PC-3 (cell line): ENCODE measurements at regions not wholly inside any gene's neighbourhood (a gene's known extent, or its start where the extent isn't known, plus 50 kb on each side); places are given as distances from the start of the nearest gene placed in this dataset.

Source experiments
- ATAC-seq: fragments of 200-7000 bp; cut with Tn5 transposase; 2 replicates; pipeline ENCODE4 v1.9.1; 2020; ENCODE audit warnings: mild to moderate bottlenecking, moderate library complexity
- BruUV-seq: library from RNA; stranded (reverse); fragments of 400-500 nt; replicated peaks from 2 replicates; lab custom pipeline; 2021; lab: Mats Ljungman, UMichigan
- CTCF ChIA-PET: fragments of 300-600 bp; sonication (Branson Sonifier 250); formaldehyde crosslinking; loops from one replicate; lab custom pipeline; 2022; ENCODE audit warnings: antibody characterized with exemption; lab: Charles Lee
- POLR2A ChIA-PET: fragments of 300-600 bp; sonication (Branson Sonifier 250); formaldehyde crosslinking; loops from one replicate; lab custom pipeline; 2022; ENCODE audit warnings: antibody characterized with exemption; ENCODE audit not compliant: unreplicated experiment; lab: Charles Lee
- DNase-seq: peaks from one replicate; pipeline ENCODE4 v3.0.0-alpha.2; 2015
- H2AFZ ChIP-seq: fragments of 300-600 bp; sonication (generic); 2 replicates; pipeline ENCODE4 v1.6.0; 2016; ENCODE audit warnings: antibody characterized with exemption, low read length
- H3F3A ChIP-seq: fragments of 300-600 bp; sonication (generic); one replicate; pipeline ENCODE4 v1.6.0; 2017; ENCODE audit warnings: antibody characterized with exemption, low read length, control low read depth, mild to moderate bottlenecking; ENCODE audit not compliant: unreplicated experiment
- H3K27ac ChIP-seq: fragments of 300-600 bp; sonication (generic); 2 replicates; pipeline ENCODE4 v1.5.1; 2016; ENCODE audit warnings: mild to moderate bottlenecking, low read length
- H3K27me3 ChIP-seq: fragments of 300-600 bp; sonication (generic); 2 replicates; pipeline ENCODE4 v1.6.1; 2016; ENCODE audit warnings: low read length, mixed read lengths
- H3K36me3 ChIP-seq: fragments of 300-600 bp; sonication (generic); 2 replicates; pipeline ENCODE4 v1.6.1; 2016; ENCODE audit warnings: low read depth, mixed run types, low read length, mixed read lengths
- H3K4me1 ChIP-seq: fragments of 300-600 bp; sonication (generic); 2 replicates; pipeline ENCODE4 v1.5.1; 2016; ENCODE audit warnings: low read length; ENCODE audit not compliant: insufficient read depth
- H3K4me2 ChIP-seq: fragments of 300-600 bp; sonication (generic); 2 replicates; pipeline ENCODE4 v1.6.0; 2016; ENCODE audit warnings: low read length
- H3K4me3 ChIP-seq: fragments of 300-600 bp; sonication (generic); 2 replicates; pipeline ENCODE4 v1.5.1; 2016; ENCODE audit warnings: mild to moderate bottlenecking, low read length, mixed read lengths
- H3K79me2 ChIP-seq: fragments of 300-600 bp; sonication (generic); 2 replicates; pipeline ENCODE4 v1.6.1; 2017; ENCODE audit warnings: low read length, mixed read lengths
- H3K9ac ChIP-seq: fragments of 300-600 bp; sonication (generic); 2 replicates; pipeline ENCODE4 v1.6.0; 2016; ENCODE audit warnings: mild to moderate bottlenecking, low read length
- H3K9me2 ChIP-seq: fragments of 300-600 bp; sonication (generic); replicated peaks from 2 replicates; pipeline ENCODE4 v1.6.1; 2016; ENCODE audit warnings: mixed run types, low read length, mixed read lengths
- H3K9me3 ChIP-seq: fragments of 300-600 bp; sonication (generic); 2 replicates; pipeline ENCODE4 v1.6.1; 2016; ENCODE audit warnings: low read length, mixed read lengths
- H4K20me1 ChIP-seq: fragments of 300-600 bp; sonication (generic); 2 replicates; pipeline ENCODE4 v1.6.1; 2016; ENCODE audit warnings: low read length, mixed read lengths
- CTCF ChIP-seq: fragments of 300-600 bp; sonication (generic); conservative IDR thresholded peaks from 2 replicates; pipeline ENCODE4 v1.5.1; 2017; ENCODE audit warnings: antibody characterized with exemption, low read depth, mild to moderate bottlenecking, low read length
- EZH2 ChIP-seq: fragments of 300-600 bp; sonication (generic); IDR thresholded peaks from one replicate; pipeline ENCODE4 v1.6.1; 2017; ENCODE audit warnings: antibody characterized with exemption, mild to moderate bottlenecking, low read length; ENCODE audit not compliant: unreplicated experiment
- EZH2phosphoT487 ChIP-seq: fragments of 300-600 bp; sonication (generic); IDR thresholded peaks from 2 replicates; pipeline ENCODE4 v1.6.1; 2018; ENCODE audit warnings: mild to moderate bottlenecking, antibody characterized with exemption, low read length, borderline replicate concordance
- intact Hi-C: fragments of 100-400 bp; cut with micrococcal nuclease; formaldehyde crosslinking; loops from 2 replicates; pipeline ENCODE4 v1.9.0; 2023

- H3K4me3 ChIP-seq: no peak overlapping the region
- ChIA-PET CTCF (no interaction called here), POLR2A (no interaction called here)
- no peaks in the 10 kb centered on the region for H3K9me3 ChIP-seq
- H3K9me2 ChIP-seq: no peaks in the 10 kb centered on the region
- no peak for TF ChIP-seq EZH2phosphoT487
- TF ChIP-seq EZH2: no peak
- no peak for TF ChIP-seq CTCF
- H3F3A ChIP-seq: no peaks in the 10 kb centered on the region
- no peak overlapping the region for H2AFZ ChIP-seq
- H3K27ac ChIP-seq: no peak overlapping the region
- ATAC-seq: no peak
- no peaks in the 10 kb centered on the region for H3K27me3 ChIP-seq
- H3K4me1 ChIP-seq: peaks cover 8% of the 10 kb centered on the region
- H3K9ac ChIP-seq: no peak overlapping the region
- no peaks in the 10 kb centered on the region for H3K36me3 ChIP-seq
- H4K20me1 ChIP-seq: no peaks in the 10 kb centered on the region
- peak; percentile 39 for DNase-seq
- no peaks in the 10 kb centered on the region for H3K79me2 ChIP-seq
- no peak overlapping the region for H3K4me2 ChIP-seq
- no TSS peak for BruUV-seq
- intact Hi-C loops: no loop called here
These were observed 632.7 kb downstream of the RFPL4B start for GRCh38 chr6:112979830-112980229.

- H3K27me3 ChIP-seq: no peaks in the 10 kb centered on the region
- no peak for DNase-seq
- intact Hi-C loops: no loop called here
- no peaks in the 10 kb centered on the region for H3F3A ChIP-seq
- ATAC-seq: no peak
- peaks cover 8% of the 10 kb centered on the region for H3K4me1 ChIP-seq
- no TSS peak for BruUV-seq
- TF ChIP-seq EZH2 (no peak), CTCF (no peak), EZH2phosphoT487 (no peak)
- no peaks in the 10 kb centered on the region for H3K36me3 ChIP-seq
- no peaks in the 10 kb centered on the region for H4K20me1 ChIP-seq
- H3K4me3 ChIP-seq: no peak overlapping the region
- no peaks in the 10 kb centered on the region for H3K9me2 ChIP-seq
- H3K27ac ChIP-seq: no peak overlapping the region
- H3K79me2 ChIP-seq: no peaks in the 10 kb centered on the region
- H3K9ac ChIP-seq: no peak overlapping the region
- ChIA-PET CTCF (no interaction called here), POLR2A (no interaction called here)
- no peak overlapping the region for H2AFZ ChIP-seq
- H3K9me3 ChIP-seq: no peaks in the 10 kb centered on the region
- H3K4me2 ChIP-seq: no peak overlapping the region
These were observed 633.5 kb downstream of the RFPL4B start for GRCh38 chr6:112980676-112981075.

GRCh38 chr6:112983713-112984261 is 636.7 kb downstream of the RFPL4B start:
- Histone ChIP-seq H4K20me1 (no peaks in the 10 kb centered on the region), H3K4me2 (peak overlapping the region; percentile 24; the same call in 1 of the 2 replicates), H3K79me2 (no peaks in the 10 kb centered on the region), H3K4me1 (peaks cover 8% of the 10 kb centered on the region), H3K9me2 (no peaks in the 10 kb centered on the region), H3K9ac (no peak overlapping the region), H3K27me3 (no peaks in the 10 kb centered on the region), H2AFZ (no peak overlapping the region), H3K36me3 (no peaks in the 10 kb centered on the region), H3K4me3 (no peak overlapping the region), H3F3A (no peaks in the 10 kb centered on the region), H3K9me3 (no peaks in the 10 kb centered on the region), H3K27ac (peak overlapping the region; percentile 30; the same call in 1 of the 2 replicates)
- BruUV-seq: no TSS peak
- ChIA-PET CTCF (no interaction called here), POLR2A (no interaction called here)
- peak; percentile 49 for DNase-seq
- TF ChIP-seq EZH2: no peak
- TF ChIP-seq EZH2phosphoT487: no peak
- TF ChIP-seq CTCF: no peak
- intact Hi-C loops: no loop called here
- ATAC-seq: no peak
